ENCODE measurements at regions not wholly inside any gene's neighbourhood (a gene's known extent, or its start where the extent isn't known, plus 50 kb on each side); places are given as distances from the start of the nearest gene placed in this dataset.
"Not testable (repeated sequence)": the region's sequence is repeated elsewhere in the genome, so short reads cannot be mapped to it uniquely, and the experiment has no call there.

DNA sequence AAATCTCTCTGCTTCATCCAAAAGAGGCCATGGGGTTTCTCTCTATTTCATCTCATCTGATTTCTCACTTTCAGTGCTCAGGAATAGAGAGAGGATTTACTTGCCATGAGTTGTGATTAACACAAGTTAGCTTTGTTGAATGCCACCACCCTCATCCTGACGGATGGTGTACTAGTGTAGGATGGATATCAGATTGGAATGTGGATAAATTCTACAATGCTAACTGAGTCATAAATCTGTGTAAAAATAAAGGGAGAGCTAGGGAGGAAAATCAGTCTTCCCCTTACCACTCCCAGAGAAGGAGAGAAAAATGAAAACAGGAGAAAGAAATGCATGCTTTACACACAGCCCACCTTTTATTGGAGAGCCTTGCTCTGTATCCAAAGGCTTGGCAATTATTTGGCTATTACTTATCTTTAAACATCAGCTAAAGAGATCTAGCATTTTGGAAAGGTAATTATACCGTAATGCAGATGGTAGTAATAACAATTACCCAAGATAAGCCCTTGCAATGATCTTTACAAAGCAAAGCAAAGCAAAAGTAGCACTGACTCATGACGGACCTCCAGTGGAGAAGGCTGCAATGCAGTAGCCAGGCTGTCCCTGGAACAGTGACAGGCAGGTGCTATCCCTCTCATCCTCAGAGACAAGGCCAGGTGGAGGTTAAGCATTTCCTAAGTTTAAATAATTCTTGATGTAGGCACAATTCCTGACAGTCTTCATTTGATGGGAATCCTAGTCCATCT lies 306.3 kb upstream of the PPARGC1A start:
- no peak for DNase-seq

DNA sequence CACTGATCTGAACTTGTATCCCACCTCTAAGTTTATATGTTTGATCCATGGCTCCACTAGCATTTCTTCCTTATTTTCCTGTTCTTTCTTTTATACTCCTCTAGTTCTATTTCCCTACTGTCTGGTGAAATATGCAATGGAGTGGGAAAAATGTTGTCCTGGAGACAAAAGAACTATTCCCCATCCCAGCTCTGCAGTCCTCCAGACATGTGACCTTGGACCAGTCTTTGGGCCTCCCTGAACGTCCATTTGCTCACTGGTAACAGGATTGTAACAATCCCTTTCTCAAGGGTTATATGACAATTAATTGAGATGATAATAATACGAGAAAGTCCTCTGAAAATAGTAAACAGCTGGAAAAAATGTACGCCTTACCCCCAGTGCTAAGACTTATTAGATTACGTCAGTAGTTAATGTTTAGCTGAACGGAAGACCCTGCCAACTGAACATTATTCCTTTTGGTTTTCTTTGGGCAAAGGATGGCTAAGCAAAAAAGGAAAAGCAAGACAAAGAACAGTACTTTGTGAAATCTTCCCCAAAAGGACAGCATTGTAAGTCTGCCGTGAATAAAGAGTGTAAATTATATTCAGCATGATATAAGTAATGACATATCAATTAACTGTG lies 302.3 kb upstream of the PPARGC1A start:
- no peak for DNase-seq

DNA sequence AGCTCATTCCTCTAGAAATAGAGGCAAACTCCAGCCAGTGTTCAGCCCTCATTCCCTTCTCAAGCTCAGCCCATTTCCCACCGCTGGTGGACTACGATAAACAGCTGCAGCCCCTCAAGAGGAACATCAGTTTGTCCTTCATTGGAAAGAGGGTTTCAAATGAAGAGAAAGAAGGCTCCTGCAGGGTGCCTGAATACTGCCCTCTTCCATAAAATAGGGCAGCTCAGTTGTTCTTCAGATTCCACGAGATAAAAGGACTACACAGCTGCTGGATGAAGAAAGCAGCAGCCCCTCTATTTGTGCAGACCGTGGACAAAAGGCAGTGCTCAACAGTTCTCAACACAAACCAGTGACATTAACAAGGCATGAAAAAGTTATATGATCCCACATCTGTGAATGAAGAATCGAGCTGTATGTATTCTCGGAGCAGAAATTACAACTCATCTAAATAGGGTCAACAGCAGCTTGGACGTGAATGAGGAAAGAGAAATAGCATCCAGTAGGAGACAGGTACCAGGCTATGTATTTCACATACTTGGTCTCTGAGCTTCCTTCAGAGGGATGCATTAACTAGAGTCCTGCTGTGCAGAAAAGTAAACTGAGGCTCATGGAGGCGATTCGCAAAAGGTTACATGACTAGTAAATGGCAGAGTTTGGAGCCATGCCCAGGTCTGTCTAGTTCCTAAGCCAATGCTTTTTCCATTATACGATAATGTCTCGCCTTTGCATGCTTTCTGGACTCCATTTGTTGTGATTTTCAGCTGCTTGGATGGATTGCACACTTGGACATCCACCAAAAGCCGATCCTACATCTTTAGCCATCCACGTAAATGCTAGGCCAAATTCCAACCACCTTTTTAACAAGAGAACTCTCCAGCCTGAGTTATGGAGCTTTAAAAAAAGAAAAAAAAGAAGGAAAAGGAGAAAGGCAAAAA lies 301.2 kb upstream of the PPARGC1A start:
- DNase-seq = no peak

DNA sequence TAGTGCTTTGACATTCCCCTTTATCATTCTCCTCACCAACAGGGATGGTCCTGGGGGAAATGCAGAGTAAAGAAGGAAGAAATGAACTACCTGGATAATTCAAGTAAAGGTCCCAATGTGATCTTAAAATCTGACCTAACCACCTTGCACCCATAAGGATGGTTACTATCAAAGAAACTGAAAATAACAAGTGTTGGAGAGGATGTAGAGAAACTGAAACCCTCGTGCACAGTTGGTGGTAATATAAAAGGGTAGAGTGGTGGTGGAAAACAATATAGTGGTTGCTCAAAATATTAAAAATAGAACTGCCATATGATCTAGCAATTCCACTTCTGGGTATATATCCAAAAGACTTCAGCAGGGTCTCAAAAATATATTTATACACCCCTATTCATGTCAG lies 298.6 kb upstream of the PPARGC1A start:
- DNase-seq = no peak

DNA sequence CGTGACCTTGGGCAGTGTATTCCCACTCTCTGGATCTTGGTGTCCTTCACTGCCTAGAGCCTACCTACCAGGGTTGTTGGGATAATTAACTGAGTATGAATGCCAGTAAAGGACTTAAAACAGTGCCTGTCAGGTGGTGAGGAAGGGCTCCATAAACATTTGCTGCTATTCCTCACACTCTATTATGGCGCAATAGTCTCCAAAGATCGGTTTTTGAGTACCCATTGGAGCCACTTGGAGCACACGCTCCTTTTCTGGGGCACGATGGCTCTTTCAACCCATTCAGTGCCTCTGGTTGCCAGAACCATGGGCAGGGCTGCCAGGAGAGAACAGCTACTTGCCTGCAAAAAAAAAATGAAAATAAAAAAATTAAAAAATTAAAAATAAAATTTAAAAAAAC lies 296.6 kb upstream of the PPARGC1A start:
- DNase-seq = no peak

DNA sequence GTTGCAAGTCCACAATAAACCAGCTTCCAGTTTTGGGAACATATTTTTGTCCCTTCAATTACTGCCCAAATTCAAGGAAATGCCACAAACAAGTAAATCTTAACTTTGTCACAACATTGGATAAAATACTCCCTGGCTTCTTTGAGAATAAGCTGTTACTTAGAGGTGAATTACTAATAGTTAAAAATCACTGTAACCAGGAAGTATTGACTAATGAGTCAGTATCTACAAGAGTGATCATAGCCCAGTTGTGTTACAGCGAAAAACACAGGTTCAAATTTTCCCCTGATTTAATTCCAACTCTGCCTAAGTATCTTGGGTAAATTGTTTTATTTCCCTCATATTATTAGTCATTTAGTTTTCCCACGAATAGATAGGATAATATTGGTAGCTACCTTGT lies 291.2 kb upstream of the PPARGC1A start:
- DNase-seq = no peak

DNA sequence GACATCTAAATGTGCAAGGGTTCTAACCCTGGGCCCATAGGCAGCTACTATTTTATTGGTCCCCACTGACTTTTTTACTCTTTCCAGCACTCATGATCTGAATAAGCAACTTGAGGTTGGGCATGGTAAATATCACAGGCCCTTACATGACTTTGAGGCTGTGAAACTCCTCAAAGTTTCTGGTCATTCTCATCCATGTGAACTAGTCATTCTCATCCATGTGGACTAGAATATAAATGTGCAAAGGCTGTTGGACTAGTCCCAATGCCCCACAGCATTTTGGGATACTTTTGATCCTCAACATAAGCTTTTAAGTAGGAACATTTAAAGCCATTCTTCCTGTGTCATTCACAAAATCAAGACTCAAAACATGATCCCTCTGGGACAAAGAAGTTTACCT lies 290.7 kb upstream of the PPARGC1A start:
- no peak for DNase-seq

DNA sequence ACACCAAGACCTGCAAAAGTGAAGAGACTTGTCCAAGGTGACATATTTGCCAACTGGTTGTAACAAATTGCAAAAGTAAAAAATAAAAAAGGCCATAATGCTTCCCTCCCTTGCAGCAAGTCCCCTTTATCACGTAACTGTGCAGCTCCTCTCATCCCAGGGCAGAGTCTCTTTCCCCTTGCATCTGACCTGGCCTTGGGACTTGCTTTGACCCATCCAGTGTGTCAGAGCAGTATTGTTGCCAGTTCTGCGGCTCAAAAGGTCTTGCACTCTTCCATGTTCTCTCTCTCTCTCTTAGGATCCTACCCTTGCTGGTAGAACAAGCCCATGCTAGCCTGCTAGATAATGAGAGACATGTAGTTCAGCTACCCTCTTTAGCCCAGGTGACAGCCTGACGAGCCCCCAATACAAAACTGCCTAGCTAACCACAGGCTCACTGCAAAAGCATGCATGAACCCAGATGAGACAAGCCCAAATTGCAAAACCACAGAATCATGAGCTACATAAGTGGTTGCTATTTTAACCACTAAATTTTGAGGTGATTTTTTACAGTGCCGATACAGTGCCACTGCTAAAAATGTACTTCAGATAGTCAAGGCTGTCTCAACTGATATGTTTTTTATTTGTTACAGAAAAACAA lies 289.5 kb upstream of the PPARGC1A start:
- no peak for DNase-seq

DNA sequence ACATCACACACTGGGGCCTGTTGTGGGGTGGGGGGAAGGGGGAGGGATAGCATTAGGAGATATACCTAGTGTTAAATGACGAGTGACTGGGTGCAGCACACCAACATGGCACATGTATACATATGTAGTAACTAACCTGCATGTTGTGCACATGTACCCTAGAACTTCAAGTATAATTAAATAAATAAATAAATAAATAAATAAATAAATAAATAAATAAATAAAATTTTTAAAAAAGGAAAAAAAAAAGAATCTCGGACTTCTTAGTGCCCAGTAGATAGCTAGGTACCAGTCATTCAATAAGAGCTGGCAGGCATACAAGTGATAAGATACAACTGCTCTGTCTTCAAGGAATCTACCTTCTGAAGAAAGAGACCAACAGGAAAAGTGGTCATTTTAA lies 287.6 kb upstream of the PPARGC1A start:
- not testable (repeated sequence) for DNase-seq

DNA sequence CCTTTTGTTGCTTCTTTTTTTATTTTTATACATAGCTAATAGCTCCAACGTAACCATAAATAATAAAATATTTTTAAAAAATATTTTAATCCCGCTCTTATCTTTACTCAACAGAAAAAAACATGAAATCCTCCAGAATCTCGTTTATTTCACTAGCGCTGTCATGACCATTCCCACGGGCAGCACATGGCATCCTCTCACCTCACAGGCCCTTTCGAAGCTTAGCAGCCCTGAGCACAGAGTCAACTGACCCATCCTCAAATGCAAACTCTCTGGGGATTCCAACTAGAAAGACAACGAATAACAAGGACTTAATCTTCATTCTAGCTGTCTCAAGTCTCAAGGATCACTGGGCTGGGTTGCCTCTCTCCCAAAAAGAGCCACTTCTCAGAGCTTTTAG lies 285.9 kb upstream of the PPARGC1A start:
- DNase-seq = no peak

DNA sequence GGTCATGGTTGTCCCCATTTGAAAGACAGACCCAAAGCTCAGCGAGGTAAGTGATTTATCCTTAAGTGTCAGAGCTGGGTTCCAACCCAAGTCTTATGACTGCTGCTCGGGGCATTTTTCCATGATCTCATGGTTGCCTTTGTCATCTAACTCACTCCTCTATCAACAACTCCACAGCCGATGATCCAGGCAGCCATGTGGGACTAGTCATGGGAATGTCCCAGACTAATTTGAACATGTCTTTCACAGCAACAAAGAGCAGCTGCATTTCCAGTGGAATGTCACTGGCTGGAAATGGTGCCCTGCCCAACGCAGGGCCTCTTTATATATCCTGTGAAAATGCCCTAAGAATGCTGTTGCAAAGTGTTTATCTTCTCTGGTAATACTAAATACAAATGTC lies 284.8 kb upstream of the PPARGC1A start:
- DNase-seq = no peak

DNA sequence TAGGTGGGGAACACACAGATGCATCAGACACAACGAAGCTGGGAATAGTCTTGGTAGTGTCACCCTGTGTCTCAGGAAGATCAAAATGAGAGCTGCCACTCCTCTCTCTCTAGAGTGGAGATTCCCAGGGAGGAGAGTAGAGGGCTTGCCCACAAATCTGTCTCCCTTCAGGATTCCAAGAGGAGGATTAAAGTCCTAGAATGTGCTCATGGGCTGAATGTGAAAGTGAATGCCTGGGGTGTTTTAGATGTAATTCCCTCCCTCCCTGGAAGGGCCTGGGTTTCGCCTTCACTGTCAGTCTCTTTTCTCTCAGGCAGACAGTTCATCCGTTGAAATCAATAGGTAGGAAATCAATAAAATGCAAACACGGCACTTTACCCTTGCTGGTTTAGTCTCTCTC lies 282.6 kb upstream of the PPARGC1A start:
- DNase-seq = no peak

DNA sequence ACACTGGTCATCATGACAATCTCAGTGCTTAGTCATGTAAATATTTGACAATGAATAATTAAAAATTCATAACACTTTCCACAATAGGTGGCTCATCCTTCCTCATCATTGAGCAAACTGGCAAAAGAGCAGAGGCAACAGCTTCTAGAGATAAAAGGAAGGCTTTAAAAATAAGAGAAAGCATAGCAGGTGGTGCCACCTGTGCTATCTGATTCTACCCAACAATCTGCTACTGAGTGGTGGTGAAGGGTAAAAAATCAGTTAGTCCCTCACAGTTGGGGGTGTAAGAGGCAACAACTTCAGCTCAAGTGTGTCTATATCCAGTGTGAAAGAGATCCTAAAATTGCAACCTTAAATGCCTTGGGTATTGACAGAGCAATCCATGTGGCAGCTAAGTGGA lies 280.1 kb upstream of the PPARGC1A start:
- no peak for DNase-seq

DNA sequence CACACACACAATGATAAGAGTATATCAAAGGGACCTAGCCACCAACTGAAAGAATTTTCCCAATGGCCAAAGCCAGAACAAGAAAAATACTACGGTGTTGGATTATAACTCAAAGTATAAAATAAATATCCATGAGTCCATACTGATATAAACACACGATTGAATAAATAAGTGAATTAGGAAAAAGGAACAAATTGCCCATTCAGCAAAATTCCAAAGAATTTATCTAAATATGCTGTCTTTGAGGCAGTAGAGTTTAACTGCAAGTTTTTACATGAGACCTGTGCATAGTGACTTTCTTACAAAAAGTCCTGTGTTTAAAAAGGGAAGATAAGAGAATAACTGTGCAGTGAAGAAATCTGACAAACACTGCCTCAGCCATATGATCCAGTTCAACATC lies 278.8 kb upstream of the PPARGC1A start:
- no peak for DNase-seq

DNA sequence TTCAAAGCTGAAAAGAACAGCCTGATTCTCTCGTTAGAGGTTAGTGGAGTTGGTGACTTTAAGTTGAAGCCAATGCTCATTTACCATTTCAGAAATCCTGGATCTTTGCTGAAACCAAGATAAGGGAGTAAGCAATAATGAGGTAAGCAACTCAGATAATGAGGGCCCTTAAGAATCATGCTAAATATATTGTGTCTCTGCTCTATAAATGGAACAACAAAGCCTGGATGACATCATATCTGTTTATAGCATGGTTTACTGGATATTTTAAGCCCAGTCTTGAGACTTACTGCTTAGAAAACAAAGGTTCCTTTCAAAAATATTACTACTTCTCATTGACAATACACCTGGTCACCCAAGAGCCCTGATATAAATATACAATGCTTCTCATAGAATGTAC lies 276.7 kb upstream of the PPARGC1A start:
- no peak for DNase-seq

DNA sequence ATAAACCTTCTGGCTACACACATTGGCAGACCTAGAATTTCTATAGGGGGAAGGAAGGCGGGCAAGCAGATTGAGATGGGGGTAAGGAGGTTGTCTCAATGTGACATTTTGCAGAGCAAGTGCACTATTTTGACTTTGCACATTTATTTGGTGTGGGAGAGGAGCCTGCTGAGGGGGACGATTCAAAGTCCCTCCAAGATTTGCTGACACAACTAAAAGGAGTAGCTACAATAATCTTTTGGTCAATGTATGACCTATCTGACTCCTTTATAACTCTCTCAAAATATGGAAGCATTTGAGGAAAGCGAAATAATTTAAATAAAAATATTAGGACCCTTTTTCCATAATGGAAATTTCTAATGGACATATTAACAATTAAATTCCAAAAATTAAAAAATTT lies 274.9 kb upstream of the PPARGC1A start:
- DNase-seq = no peak

DNA sequence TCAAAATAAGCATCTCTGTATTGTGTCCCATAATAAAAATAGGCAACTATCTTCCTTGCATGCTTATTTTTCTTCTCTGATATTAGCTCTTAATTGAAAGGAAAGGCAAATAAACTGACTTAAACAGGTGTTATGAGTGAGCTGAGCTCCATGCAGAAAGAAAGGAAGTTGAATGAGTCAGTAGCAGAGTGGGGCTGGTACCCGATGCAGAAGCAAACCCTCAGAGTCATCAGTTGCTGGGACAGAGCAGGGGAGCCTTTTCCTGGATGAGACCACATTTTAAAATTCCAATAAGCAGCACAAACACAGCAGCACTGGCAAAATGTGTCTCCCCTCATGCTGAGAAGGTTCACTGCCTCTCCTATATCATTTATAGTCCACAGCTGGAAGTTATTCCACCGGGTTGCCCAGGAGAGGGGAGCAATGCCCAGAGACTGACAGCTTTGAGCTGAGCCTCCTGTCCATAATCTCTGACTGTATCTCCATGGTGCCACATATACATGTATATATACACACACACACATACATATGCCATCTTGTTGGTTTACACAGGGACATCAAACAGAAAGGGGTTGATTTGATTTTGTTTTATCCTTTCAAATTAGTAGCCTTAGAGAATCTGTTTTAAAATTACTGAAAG lies 274.3 kb upstream of the PPARGC1A start:
- no peak for DNase-seq

DNA sequence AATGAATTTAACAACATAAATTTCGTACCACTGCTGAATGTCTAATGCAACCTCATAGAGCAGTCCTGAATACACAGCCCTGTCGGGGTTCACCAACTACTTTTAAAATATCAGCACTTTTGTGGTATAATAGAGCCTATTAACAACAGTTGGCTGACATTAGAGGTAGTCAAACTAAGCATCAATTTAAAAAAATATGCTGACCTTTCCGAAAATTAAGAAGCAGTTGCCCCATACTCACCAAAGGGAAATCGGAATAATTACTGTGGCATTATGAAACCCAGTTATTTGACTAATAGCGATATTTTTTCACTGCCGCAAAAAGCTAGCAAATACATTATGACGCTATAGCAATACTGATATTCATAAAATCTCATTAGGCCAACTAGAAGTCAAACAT lies 273.5 kb upstream of the PPARGC1A start:
- DNase-seq = no peak

DNA sequence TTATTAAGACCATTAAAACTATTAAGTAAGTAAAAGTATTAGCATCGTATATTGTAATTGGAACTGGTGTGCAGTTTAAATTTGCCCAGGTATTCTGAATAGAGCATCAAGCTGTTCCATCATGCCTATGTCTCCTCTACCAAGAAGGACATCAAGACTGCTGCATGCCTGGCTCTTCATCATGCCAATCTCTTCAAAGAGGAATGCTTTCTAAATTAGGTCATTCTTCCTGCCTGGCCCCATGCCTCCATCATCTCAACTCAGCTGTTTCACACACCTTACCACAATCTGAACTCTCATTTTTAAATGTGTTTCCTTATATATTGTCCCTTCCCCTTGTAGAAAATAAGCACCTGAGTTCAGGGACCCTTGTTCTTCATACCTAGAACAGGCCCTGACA lies 270.5 kb upstream of the PPARGC1A start:
- no peak for DNase-seq

DNA sequence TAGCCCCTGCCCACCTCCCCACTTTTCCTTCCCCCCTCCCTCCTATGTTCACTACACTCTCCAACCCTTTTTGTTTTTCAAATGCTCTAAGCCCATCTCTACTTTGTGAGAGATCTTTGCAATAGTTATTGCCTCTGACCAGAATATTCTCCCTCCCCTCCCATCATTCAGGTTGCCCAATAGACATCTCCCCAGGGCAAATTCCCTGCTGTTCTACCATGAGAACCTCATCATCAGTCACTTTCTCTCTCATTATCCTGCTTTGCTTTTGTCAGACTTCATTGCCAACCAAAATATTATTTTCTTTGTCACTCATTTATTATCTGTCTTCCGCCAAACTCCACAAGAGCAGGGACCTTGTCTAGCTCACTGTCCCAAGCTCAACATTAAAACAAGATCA lies 268.2 kb upstream of the PPARGC1A start:
- no peak for DNase-seq

DNA sequence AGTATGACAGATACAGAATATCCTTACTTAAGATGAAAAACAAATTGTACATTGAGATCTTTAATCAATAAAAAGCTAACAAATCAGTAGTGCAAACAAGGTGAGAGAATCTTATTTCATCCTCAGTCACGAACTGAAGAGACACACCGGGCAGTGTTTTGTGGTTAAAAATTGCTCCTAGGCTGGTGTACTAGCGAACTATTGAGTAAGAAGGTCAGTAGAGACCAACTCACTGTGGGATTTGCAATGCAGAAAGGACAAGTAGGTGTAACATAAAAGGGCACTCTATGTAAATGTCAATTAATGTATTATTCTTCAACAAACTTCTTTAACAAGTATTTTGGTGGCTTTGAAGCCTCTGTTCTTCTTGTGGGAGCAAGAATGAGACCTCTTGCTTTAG lies 260.2 kb upstream of the PPARGC1A start:
- no peak for DNase-seq

DNA sequence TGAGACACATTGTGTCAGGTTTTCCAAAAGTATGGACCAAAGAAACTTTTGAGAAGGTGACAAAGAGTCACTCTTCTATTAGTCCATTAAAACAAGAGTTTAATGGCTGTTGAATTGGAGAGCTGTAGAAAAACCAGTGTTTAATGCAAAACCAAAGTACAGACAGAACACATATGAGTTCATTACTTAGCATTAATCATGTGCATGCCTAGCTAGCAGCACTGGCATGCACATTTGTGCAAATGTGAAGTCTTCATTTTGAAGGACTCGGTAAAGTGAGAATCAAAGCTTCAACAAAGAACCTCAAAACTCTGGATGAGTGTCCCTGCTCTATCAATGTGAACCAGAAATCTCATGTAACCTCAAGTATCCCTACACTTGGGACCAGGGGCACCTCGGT lies 256.3 kb upstream of the PPARGC1A start:
- no peak for DNase-seq

DNA sequence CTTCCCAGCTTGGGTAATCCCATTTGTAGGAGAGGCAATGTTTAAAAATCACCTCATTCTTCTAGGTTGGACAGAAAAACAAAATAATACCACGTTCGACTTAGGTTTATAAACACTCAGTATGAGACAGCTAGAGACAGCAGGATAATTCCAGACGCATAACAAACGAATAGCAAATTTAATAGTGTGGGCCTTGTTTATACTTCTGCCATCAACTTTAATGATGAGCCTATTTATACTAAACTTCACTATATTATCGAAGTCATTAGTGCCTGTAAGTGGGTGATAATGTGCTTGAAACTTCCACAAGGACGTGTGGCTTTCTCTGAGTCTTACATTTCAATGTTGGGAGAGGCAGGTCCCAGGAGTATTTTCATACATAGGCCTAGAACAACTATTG lies 255.7 kb upstream of the PPARGC1A start:
- DNase-seq = no peak
